ENCODE measurements at regions not wholly inside any gene's neighbourhood (a gene's known extent, or its start where the extent isn't known, plus 50 kb on each side); places are given as distances from the start of the nearest gene placed in this dataset.

DNA sequence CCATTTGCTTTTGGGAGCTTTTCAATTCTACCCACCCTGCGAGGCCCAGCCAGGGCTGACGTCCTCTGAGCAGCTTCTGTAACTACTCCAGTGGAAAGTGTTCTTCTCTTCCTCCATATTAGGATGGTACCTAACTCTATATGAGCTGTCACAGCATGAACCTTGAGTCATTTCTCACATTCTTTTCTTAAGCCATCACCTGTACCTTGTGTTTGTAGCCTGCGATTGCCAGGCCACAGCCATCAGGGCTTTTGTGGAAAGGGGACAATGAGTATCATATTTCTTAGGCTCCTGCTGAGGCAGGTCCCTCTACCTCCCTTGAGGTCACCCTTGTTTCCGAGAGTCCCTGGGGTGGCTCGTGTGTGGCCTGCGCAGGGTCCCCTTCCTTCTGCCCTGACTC, 144.5 kb upstream of the DLX2 start:
- Histone ChIP-seq H3K36me3 (ENCODE audit: control insufficient read depth, insufficient read depth, low read length) (no peaks in the 10 kb centered on the region), H3K27me3 (ENCODE audit: control insufficient read depth, insufficient read depth, low read length) (no peaks in the 10 kb centered on the region), H3K4me1 (ENCODE audit: control insufficient read depth, insufficient read depth, low read length) (peaks cover 20% of the 10 kb centered on the region), H3K9ac (ENCODE audit: low read depth, low read length) (no peak overlapping the region), H3K27ac (ENCODE audit: low read depth, low read length) (peak overlapping the region; percentile 17), H3K4me3 (ENCODE audit: low read depth, low read length) (no peak overlapping the region), H3K9me3 (ENCODE audit: control insufficient read depth, insufficient read depth, low read length) (no peaks in the 10 kb centered on the region)

DNA sequence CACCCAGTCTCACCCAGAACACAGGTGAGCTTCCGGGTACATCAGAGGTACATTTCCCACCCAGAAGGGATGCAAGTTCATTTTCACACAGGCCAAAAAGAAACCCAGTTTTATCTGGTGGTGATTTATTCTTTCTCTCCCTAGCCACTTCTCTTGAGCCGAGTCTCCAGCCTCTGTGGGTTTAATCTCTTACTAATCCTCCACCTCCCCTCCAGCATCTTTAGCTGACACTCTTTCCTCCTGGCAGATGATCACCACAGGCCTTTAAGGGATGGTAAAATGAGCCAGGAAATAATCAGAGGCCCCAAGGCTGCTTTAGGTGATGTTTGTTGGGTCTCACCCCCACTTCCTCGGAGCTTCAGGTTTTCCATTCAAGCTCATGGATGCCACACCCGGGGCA, 145.7 kb upstream of the DLX2 start:
- Histone ChIP-seq H3K9ac (ENCODE audit: low read depth, low read length) (no peak overlapping the region), H3K27me3 (ENCODE audit: control insufficient read depth, insufficient read depth, low read length) (no peaks in the 10 kb centered on the region), H3K4me1 (ENCODE audit: control insufficient read depth, insufficient read depth, low read length) (peaks cover 20% of the 10 kb centered on the region), H3K9me3 (ENCODE audit: control insufficient read depth, insufficient read depth, low read length) (no peaks in the 10 kb centered on the region), H3K36me3 (ENCODE audit: control insufficient read depth, insufficient read depth, low read length) (no peaks in the 10 kb centered on the region), H3K27ac (ENCODE audit: low read depth, low read length) (peak overlapping the region; percentile 75), H3K4me3 (ENCODE audit: low read depth, low read length) (no peak overlapping the region)

DNA sequence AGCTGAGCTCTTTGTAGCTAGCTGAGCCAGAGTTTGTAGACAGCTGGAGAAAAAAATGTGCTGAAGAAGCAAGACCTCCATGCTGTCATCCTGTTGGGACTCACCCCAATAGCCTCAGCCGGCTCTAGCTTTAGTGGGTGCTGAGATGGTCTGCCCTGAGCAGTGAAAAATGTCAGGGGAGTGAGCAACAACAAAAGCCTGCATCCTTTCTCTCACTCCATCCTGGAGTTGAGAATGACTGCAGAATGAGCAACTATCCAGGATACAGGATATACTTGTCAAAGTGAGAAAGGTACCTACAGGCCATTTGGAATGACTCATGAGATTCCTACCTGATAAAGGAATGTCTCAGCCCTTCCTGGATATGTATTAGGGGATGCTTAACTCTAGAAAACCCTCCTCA, 146.1 kb upstream of the DLX2 start:
- Histone ChIP-seq H3K27ac (ENCODE audit: low read depth, low read length) (peak overlapping the region; percentile 75), H3K9ac (ENCODE audit: low read depth, low read length) (no peak overlapping the region), H3K4me3 (ENCODE audit: low read depth, low read length) (no peak overlapping the region), H3K27me3 (ENCODE audit: control insufficient read depth, insufficient read depth, low read length) (no peaks in the 10 kb centered on the region), H3K4me1 (ENCODE audit: control insufficient read depth, insufficient read depth, low read length) (peaks cover 20% of the 10 kb centered on the region), H3K36me3 (ENCODE audit: control insufficient read depth, insufficient read depth, low read length) (no peaks in the 10 kb centered on the region), H3K9me3 (ENCODE audit: control insufficient read depth, insufficient read depth, low read length) (no peaks in the 10 kb centered on the region)

DNA sequence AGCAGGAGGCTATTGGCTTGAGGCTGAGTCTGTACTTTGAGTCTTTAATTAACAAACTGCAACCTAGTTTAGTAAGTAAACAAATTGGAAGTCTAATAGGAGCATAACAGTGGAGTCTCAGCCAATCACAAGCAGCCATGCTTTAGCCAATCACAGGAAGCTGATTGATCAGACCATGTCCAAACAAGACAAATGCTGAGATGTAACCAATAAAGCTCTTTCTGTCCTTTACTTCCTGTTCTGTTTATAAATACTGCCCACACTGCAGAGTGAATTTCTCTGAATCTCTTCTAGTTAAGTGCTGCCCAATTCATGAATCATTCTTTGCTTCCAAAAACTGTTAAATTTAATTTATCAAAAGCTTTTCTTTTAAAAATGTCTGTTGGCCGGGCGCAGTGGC, 146.6 kb upstream of the DLX2 start:
- Histone ChIP-seq H3K9me3 (ENCODE audit: control insufficient read depth, insufficient read depth, low read length) (no peaks in the 10 kb centered on the region), H3K27ac (ENCODE audit: low read depth, low read length) (peak overlapping the region; percentile 75), H3K4me3 (ENCODE audit: low read depth, low read length) (no peak overlapping the region), H3K4me1 (ENCODE audit: control insufficient read depth, insufficient read depth, low read length) (peaks cover 20% of the 10 kb centered on the region), H3K36me3 (ENCODE audit: control insufficient read depth, insufficient read depth, low read length) (no peaks in the 10 kb centered on the region), H3K9ac (ENCODE audit: low read depth, low read length) (no peak overlapping the region), H3K27me3 (ENCODE audit: control insufficient read depth, insufficient read depth, low read length) (no peaks in the 10 kb centered on the region)

DNA sequence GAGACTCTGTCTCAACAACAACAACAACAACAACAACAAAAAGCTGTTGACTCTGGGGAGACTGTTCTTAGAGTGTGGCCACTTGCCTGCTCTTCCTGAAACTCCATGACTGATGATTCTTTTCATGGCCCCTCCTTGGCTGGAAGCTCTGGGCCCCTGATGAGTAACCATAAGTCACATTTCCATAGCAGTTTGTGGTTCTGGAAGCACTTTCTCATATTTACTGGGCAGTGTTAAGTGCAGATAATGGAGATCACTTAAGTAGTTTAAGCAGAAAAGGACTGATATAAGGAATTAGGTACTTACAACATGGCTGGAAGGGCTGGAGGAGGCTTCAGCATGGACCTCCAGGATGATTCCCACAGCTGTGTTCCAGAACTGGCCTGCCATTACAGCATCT, 147.3 kb upstream of the DLX2 start:
- H3K9me3 ChIP-seq (ENCODE audit: control insufficient read depth, insufficient read depth, low read length), result no peaks in the 10 kb centered on the region
- no peak overlapping the region for H3K4me3 ChIP-seq (ENCODE audit: low read depth, low read length)
- H3K4me1 ChIP-seq (ENCODE audit: control insufficient read depth, insufficient read depth, low read length), result peaks cover 20% of the 10 kb centered on the region
- H3K27ac ChIP-seq (ENCODE audit: low read depth, low read length), result no peak overlapping the region
- H3K36me3 ChIP-seq (ENCODE audit: control insufficient read depth, insufficient read depth, low read length), result no peaks in the 10 kb centered on the region
- H3K27me3 ChIP-seq (ENCODE audit: control insufficient read depth, insufficient read depth, low read length), result no peaks in the 10 kb centered on the region
- H3K9ac ChIP-seq (ENCODE audit: low read depth, low read length), result no peak overlapping the region

DNA sequence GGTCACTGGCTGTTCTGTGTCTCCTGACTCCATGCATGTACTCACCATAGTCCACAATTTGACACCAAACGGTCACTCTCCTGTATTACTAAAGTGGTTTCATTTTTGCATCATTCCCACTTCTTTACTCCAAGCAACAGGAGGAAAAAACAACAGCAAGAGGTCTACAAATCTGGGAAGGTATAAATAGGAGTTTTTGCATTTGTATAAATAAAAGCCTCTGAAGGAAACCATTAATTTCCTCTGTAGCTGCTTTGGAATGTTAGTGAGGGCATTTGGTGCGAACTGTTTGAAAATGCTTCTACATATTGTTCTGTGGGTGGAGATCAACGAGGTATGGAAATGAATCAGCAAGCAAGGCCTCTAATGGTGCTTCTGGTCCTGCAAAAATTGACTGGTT, 148.5 kb upstream of the DLX2 start:
- Histone ChIP-seq H3K27ac (ENCODE audit: low read depth, low read length) (no peak overlapping the region), H3K4me1 (ENCODE audit: control insufficient read depth, insufficient read depth, low read length) (peaks cover 20% of the 10 kb centered on the region)

DNA sequence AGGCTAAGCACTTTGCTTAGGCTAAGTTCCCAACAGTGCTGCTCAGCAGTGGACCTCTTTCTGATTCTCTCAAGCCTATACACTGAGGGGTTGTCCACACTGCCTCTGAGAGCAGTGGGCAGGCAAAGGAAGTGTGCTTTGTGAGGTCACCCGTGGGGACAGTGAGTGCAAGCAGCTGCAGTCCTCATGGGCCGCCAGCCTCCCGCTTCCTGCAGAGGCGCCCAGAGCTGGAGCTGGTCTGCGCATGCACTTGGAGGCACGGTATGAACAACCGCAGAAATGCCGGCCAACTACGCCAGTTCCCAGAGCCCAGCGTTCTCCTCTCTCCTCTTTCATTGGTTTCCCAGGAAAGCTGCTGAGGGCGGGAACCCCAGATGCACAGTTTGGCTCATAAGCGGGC, 149.5 kb upstream of the DLX2 start:
- Histone ChIP-seq H3K9me3 (ENCODE audit: control insufficient read depth, insufficient read depth, low read length) (no peaks in the 10 kb centered on the region), H3K27me3 (ENCODE audit: control insufficient read depth, insufficient read depth, low read length) (no peaks in the 10 kb centered on the region), H3K4me3 (ENCODE audit: low read depth, low read length) (no peak overlapping the region), H3K9ac (ENCODE audit: low read depth, low read length) (no peak overlapping the region), H3K36me3 (ENCODE audit: control insufficient read depth, insufficient read depth, low read length) (no peaks in the 10 kb centered on the region), H3K4me1 (ENCODE audit: control insufficient read depth, insufficient read depth, low read length) (peaks cover 20% of the 10 kb centered on the region), H3K27ac (ENCODE audit: low read depth, low read length) (no peak overlapping the region)

More for the DNA sequence above, 148.5 kb upstream of the DLX2 start:
- Histone ChIP-seq H3K36me3 (ENCODE audit: control insufficient read depth, insufficient read depth, low read length) (no peaks in the 10 kb centered on the region), H3K27me3 (ENCODE audit: control insufficient read depth, insufficient read depth, low read length) (no peaks in the 10 kb centered on the region), H3K4me3 (ENCODE audit: low read depth, low read length) (no peak overlapping the region), H3K9ac (ENCODE audit: low read depth, low read length) (no peak overlapping the region), H3K9me3 (ENCODE audit: control insufficient read depth, insufficient read depth, low read length) (no peaks in the 10 kb centered on the region)

DNA sequence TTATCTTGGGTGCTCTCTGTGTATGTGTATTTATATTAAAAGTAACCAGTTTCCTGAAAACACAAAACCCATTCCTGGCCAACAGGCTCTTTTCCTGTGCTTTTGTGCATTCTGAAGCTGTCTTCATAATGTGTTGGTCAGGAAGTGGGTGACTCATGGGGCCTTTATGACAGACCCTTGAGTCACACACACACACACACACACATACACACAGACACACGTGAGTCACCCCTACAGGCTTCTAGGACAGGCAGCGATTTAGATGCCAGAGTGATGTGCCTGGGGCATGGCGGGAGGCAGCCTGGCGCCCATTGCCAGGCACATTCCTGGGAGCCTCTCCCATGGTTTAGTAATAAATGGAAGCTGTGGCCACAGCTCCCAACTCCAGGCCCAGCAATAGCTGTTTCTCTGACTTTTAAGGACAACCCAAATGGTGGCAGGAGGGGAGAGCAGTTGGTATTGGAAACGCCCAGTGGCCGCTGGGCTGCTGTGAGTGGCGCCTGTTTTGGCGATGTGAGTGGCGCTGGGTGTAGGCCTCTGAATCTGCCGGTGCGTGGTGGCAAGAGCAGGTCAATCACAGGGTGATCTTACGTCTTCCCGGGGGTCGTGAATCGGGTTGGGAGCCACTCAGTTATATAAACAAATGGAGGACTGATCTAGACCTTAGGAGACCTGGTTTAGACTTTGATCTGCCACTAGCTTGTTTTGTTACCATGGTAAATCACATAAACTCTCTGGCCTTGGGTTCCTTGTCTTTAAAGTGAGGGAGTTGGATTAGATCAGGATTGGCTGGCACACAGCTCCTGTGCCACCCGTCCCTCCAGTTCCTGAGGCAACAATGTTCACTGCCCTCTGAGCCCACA, 150.7 kb upstream of the DLX2 start:
- Histone ChIP-seq H3K4me1 (ENCODE audit: control insufficient read depth, insufficient read depth, low read length) (peaks cover 20% of the 10 kb centered on the region), H3K27ac (ENCODE audit: low read depth, low read length) (no peak overlapping the region), H3K27me3 (ENCODE audit: control insufficient read depth, insufficient read depth, low read length) (no peaks in the 10 kb centered on the region), H3K36me3 (ENCODE audit: control insufficient read depth, insufficient read depth, low read length) (no peaks in the 10 kb centered on the region), H3K9me3 (ENCODE audit: control insufficient read depth, insufficient read depth, low read length) (no peaks in the 10 kb centered on the region), H3K4me3 (ENCODE audit: low read depth, low read length) (no peak overlapping the region), H3K9ac (ENCODE audit: low read depth, low read length) (no peak overlapping the region)

DNA sequence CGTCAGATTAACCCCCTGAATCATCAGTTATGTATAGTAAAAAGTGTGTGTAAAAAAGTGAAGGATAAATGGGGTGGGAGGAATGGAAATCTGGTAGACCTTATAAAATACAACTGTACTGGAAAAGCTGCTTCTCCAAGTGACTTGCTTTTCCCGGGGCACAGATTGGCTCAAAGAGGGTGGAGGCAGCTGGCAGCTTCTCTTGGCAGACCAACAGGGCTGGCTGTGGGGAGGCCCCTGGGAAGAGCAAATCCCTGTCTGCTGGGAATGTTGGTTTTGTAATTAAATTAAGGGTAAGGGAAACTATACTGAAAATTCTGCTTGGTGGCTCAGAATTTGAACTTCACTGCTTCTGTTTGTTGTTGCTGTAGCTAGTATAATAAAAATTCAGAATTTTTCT, 154.2 kb upstream of the DLX2 start:
- Histone ChIP-seq H3K36me3 (ENCODE audit: control insufficient read depth, insufficient read depth, low read length) (no peaks in the 10 kb centered on the region), H3K4me1 (ENCODE audit: control insufficient read depth, insufficient read depth, low read length) (peaks cover 22% of the 10 kb centered on the region), H3K4me3 (ENCODE audit: low read depth, low read length) (no peak overlapping the region), H3K9me3 (ENCODE audit: control insufficient read depth, insufficient read depth, low read length) (no peaks in the 10 kb centered on the region), H3K9ac (ENCODE audit: low read depth, low read length) (no peak overlapping the region), H3K27ac (ENCODE audit: low read depth, low read length) (no peak overlapping the region), H3K27me3 (ENCODE audit: control insufficient read depth, insufficient read depth, low read length) (no peaks in the 10 kb centered on the region)

DNA sequence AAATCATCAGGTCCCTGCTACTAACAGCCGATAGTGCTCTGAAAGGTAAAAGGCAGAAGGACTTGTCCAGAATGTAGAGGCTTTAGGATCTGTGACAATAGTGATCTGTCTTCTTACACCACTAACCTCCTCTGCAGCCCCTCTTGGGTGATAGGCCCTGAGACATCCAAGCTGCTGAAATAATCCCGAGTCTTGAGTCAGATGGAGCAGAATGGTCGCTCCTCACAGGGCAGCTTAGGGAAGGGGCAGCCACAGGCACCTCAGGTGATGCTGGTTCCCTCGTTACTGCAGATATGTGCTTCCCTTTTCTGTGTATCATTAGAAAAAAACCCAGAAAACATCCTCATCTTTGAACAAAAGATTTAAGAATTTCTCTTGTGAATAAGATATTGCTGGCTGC, 157.1 kb upstream of the DLX2 start:
- peak overlapping the region; percentile 32 for H3K27ac ChIP-seq (ENCODE audit: low read depth, low read length)
- no peaks in the 10 kb centered on the region for H3K36me3 ChIP-seq (ENCODE audit: control insufficient read depth, insufficient read depth, low read length)
- H3K4me1 ChIP-seq (ENCODE audit: control insufficient read depth, insufficient read depth, low read length), result peaks cover 21% of the 10 kb centered on the region
- no peaks in the 10 kb centered on the region for H3K9me3 ChIP-seq (ENCODE audit: control insufficient read depth, insufficient read depth, low read length)
- no peaks in the 10 kb centered on the region for H3K27me3 ChIP-seq (ENCODE audit: control insufficient read depth, insufficient read depth, low read length)
- no peak overlapping the region for H3K4me3 ChIP-seq (ENCODE audit: low read depth, low read length)
- no peak overlapping the region for H3K9ac ChIP-seq (ENCODE audit: low read depth, low read length)

DNA sequence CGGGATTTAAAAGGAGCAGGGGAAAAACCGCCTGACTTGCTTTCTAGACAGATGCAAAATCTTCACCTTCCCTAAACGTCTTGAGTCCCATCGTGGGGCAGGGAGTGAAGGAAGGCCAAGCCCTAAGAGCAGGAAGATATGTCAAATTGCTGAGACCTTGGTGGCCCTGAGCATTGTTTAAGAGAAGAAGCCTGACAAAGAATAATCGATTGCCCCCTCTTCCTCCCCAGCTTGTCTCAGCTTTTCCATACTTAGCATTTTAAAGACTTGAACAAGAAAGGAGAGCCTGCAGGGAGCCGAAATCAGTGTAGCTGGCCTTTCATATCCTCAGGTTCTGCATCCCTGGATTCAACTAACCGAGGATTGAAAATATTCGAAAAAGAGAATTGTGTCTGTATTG, 157.6 kb upstream of the DLX2 start:
- Histone ChIP-seq H3K36me3 (ENCODE audit: control insufficient read depth, insufficient read depth, low read length) (no peaks in the 10 kb centered on the region), H3K4me1 (ENCODE audit: control insufficient read depth, insufficient read depth, low read length) (peaks cover 21% of the 10 kb centered on the region), H3K27me3 (ENCODE audit: control insufficient read depth, insufficient read depth, low read length) (no peaks in the 10 kb centered on the region), H3K9me3 (ENCODE audit: control insufficient read depth, insufficient read depth, low read length) (no peaks in the 10 kb centered on the region), H3K4me3 (ENCODE audit: low read depth, low read length) (no peak overlapping the region), H3K27ac (ENCODE audit: low read depth, low read length) (peak overlapping the region; percentile 32), H3K9ac (ENCODE audit: low read depth, low read length) (no peak overlapping the region)
